22Rv1 (cell line): ENCODE measurements at regions not wholly inside any gene's neighbourhood (a gene's known extent, or its start where the extent isn't known, plus 50 kb on each side); places are given as distances from the start of the nearest gene placed in this dataset.
"Not testable (repeated sequence)": the region's sequence is repeated elsewhere in the genome, so short reads cannot be mapped to it uniquely, and the experiment has no call there.

Source experiments
- ZFX ChIP-seq: fragments of 450-650 bp; IDR thresholded peaks from 2 replicates; pipeline ENCODE4 v1.6.1; 2017; ENCODE audit warnings: antibody characterized with exemption, borderline replicate concordance
- TF ChIP-seq, protein P1 (sequence below): fragments of 450-650 bp; IDR thresholded peaks from 2 replicates; pipeline ENCODE4 v1.5.1; 2017; ENCODE audit warnings: mild to moderate bottlenecking

DNA sequence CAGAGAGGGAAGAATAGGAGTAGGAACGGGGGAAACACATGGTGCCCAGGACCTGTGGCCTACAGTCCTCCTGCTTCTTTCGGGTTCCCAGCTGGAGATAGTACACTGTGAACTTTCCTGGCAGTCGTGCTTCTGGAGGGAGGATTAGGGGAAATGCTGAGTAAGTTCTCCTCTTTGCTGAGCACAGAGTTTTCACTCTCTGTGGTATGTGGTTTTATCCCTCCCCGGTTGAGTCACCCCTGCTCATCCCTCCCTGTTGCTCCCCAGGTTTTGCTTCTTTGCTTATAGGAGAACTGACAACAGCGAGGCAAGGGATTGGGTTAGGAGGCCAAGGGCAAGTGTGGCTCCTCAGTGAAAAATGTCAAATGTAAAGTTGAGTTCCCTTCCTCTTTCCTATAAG is 122.9 kb downstream of the OR4M2 start:
- TF ChIP-seq, protein P1, sequence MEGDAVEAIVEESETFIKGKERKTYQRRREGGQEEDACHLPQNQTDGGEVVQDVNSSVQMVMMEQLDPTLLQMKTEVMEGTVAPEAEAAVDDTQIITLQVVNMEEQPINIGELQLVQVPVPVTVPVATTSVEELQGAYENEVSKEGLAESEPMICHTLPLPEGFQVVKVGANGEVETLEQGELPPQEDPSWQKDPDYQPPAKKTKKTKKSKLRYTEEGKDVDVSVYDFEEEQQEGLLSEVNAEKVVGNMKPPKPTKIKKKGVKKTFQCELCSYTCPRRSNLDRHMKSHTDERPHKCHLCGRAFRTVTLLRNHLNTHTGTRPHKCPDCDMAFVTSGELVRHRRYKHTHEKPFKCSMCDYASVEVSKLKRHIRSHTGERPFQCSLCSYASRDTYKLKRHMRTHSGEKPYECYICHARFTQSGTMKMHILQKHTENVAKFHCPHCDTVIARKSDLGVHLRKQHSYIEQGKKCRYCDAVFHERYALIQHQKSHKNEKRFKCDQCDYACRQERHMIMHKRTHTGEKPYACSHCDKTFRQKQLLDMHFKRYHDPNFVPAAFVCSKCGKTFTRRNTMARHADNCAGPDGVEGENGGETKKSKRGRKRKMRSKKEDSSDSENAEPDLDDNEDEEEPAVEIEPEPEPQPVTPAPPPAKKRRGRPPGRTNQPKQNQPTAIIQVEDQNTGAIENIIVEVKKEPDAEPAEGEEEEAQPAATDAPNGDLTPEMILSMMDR, result not testable (repeated sequence)
- not testable (repeated sequence) for TF ChIP-seq ZFX
